GM12878 (cell line): ENCODE measurements at regions not wholly inside any gene's neighbourhood (a gene's known extent, or its start where the extent isn't known, plus 50 kb on each side); places are given as distances from the start of the nearest gene placed in this dataset.

ENCODE experiments used
- BCL11A ChIP-seq: IDR thresholded peaks from 2 replicates; pipeline ENCODE4 v1.6.1; 2011; ENCODE audit warnings: low read depth, low read length
- CEBPZ ChIP-seq: fragments of 150-350 bp; IDR thresholded peaks from 2 replicates; pipeline ENCODE4 v1.6.1; 2016; ENCODE audit warnings: low read depth, low read length
- ESRRA ChIP-seq: IDR thresholded peaks from 2 replicates; pipeline ENCODE4 v1.6.1; 2012; ENCODE audit warnings: mild to moderate bottlenecking, low read length, improper control_type of control experiment
- MEF2A ChIP-seq: IDR thresholded peaks from 2 replicates; pipeline ENCODE4 v1.6.1; 2011; ENCODE audit warnings: low read depth, mild to moderate bottlenecking, low read length, moderate library complexity; ENCODE audit not compliant: insufficient read depth
- MYC ChIP-seq: IDR thresholded peaks from 2 replicates; pipeline ENCODE4 v1.6.1; 2011; ENCODE audit warnings: mild to moderate bottlenecking, low read length, moderate library complexity, inconsistent platforms; ENCODE audit not compliant: insufficient read depth, insufficient replicate concordance, insufficient read length, severe bottlenecking
- NR2C1 ChIP-seq: fragments of 450-650 bp; IDR thresholded peaks from 2 replicates; pipeline ENCODE4 v1.6.1; 2017; ENCODE audit warnings: antibody characterized with exemption, mild to moderate bottlenecking, moderate library complexity
- RAD21 ChIP-seq: IDR thresholded peaks from 2 replicates; pipeline ENCODE4 v1.6.1; 2011; ENCODE audit warnings: mild to moderate bottlenecking, low read depth, low read length, moderate library complexity; ENCODE audit not compliant: insufficient read depth
- ZNF384 ChIP-seq: IDR thresholded peaks from 2 replicates; pipeline ENCODE4 v1.6.1; 2012; ENCODE audit warnings: low read depth, mild to moderate bottlenecking, low read length, improper control_type of control experiment, borderline replicate concordance
- TF ChIP-seq, protein P1 (sequence below): fragments of 450-650 bp; IDR thresholded peaks from 2 replicates; pipeline ENCODE4 v1.6.1; 2018; ENCODE audit warnings: mild to moderate bottlenecking, low read depth, moderate library complexity; ENCODE audit not compliant: partially characterized antibody
- TF ChIP-seq, protein P2 (sequence below): fragments of 450-650 bp; IDR thresholded peaks from 2 replicates; pipeline ENCODE4 v1.6.1; 2017; ENCODE audit warnings: mild to moderate bottlenecking, moderate library complexity
- TF ChIP-seq, protein P3 (sequence below): IDR thresholded peaks from 2 replicates; pipeline ENCODE4 v1.6.1; 2012; ENCODE audit warnings: low read length, inconsistent platforms

- TF ChIP-seq MEF2A = no peak
- TF ChIP-seq CEBPZ = no peak
- TF ChIP-seq MYC = no peak
- TF ChIP-seq, protein P1, sequence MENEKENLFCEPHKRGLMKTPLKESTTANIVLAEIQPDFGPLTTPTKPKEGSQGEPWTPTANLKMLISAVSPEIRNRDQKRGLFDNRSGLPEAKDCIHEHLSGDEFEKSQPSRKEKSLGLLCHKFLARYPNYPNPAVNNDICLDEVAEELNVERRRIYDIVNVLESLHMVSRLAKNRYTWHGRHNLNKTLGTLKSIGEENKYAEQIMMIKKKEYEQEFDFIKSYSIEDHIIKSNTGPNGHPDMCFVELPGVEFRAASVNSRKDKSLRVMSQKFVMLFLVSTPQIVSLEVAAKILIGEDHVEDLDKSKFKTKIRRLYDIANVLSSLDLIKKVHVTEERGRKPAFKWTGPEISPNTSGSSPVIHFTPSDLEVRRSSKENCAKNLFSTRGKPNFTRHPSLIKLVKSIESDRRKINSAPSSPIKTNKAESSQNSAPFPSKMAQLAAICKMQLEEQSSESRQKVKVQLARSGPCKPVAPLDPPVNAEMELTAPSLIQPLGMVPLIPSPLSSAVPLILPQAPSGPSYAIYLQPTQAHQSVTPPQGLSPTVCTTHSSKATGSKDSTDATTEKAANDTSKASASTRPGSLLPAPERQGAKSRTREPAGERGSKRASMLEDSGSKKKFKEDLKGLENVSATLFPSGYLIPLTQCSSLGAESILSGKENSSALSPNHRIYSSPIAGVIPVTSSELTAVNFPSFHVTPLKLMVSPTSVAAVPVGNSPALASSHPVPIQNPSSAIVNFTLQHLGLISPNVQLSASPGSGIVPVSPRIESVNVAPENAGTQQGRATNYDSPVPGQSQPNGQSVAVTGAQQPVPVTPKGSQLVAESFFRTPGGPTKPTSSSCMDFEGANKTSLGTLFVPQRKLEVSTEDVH = no peak
- TF ChIP-seq BCL11A = no peak
- TF ChIP-seq RAD21 = no peak
- TF ChIP-seq, protein P2, sequence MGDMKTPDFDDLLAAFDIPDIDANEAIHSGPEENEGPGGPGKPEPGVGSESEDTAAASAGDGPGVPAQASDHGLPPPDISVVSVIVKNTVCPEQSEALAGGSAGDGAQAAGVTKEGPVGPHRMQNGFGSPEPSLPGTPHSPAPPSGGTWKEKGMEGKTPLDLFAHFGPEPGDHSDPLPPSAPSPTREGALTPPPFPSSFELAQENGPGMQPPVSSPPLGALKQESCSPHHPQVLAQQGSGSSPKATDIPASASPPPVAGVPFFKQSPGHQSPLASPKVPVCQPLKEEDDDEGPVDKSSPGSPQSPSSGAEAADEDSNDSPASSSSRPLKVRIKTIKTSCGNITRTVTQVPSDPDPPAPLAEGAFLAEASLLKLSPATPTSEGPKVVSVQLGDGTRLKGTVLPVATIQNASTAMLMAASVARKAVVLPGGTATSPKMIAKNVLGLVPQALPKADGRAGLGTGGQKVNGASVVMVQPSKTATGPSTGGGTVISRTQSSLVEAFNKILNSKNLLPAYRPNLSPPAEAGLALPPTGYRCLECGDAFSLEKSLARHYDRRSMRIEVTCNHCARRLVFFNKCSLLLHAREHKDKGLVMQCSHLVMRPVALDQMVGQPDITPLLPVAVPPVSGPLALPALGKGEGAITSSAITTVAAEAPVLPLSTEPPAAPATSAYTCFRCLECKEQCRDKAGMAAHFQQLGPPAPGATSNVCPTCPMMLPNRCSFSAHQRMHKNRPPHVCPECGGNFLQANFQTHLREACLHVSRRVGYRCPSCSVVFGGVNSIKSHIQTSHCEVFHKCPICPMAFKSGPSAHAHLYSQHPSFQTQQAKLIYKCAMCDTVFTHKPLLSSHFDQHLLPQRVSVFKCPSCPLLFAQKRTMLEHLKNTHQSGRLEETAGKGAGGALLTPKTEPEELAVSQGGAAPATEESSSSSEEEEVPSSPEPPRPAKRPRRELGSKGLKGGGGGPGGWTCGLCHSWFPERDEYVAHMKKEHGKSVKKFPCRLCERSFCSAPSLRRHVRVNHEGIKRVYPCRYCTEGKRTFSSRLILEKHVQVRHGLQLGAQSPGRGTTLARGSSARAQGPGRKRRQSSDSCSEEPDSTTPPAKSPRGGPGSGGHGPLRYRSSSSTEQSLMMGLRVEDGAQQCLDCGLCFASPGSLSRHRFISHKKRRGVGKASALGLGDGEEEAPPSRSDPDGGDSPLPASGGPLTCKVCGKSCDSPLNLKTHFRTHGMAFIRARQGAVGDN = no peak
- TF ChIP-seq, protein P3, sequence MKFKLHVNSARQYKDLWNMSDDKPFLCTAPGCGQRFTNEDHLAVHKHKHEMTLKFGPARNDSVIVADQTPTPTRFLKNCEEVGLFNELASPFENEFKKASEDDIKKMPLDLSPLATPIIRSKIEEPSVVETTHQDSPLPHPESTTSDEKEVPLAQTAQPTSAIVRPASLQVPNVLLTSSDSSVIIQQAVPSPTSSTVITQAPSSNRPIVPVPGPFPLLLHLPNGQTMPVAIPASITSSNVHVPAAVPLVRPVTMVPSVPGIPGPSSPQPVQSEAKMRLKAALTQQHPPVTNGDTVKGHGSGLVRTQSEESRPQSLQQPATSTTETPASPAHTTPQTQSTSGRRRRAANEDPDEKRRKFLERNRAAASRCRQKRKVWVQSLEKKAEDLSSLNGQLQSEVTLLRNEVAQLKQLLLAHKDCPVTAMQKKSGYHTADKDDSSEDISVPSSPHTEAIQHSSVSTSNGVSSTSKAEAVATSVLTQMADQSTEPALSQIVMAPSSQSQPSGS = no peak
- no peak for TF ChIP-seq ESRRA
- TF ChIP-seq ZNF384 = no peak
- TF ChIP-seq NR2C1 = no peak
Observed at GRCh38 chr20:20979934-20980333, 126.2 kb downstream of the LINC00237 start (continued).
